Psoas muscle (tissue), 7 donors: ENCODE measurements at regions not wholly inside any gene's neighbourhood (a gene's known extent, or its start where the extent isn't known, plus 50 kb on each side); places are given as distances from the start of the nearest gene placed in this dataset.

ENCODE experiments used
- ATAC-seq, 4 donors: fragments of 200-7000 bp; cut with Tn5 transposase; one replicate each; pipeline ENCODE4 v1.9.1; 2020; ENCODE audit warnings: moderate library complexity in 3 of 4, mild to moderate bottlenecking in 2 of 4
- DNase-seq, 2 donors: peaks; one replicate each; pipeline ENCODE4 v3.0.0-alpha.2; 2020
- H3K27ac ChIP-seq: fragments of 200-600 bp; one replicate; pipeline ENCODE4 v1.8.0; 2022
- H3K27me3 ChIP-seq, 3 donors: fragments of 200-600 bp in 1 of 3; one replicate each; pipeline versions ENCODE4 v1.6.1 to v1.8.0; 2013 to 2022; ENCODE audit warnings: low read length in 2 of 3, mild to moderate bottlenecking in 2 of 3, moderate library complexity in 1 of 3; ENCODE audit not compliant: insufficient read depth in 3 of 3
- H3K36me3 ChIP-seq, 2 donors: fragments of 200-600 bp in 1 of 2; one replicate each; pipeline versions ENCODE4 v1.6.1 to v1.8.0; 2013 to 2022; ENCODE audit warnings: low read depth in 1 of 2, mild to moderate bottlenecking in 1 of 2, moderate library complexity in 1 of 2; ENCODE audit not compliant: insufficient read depth in 1 of 2
- H3K4me1 ChIP-seq: fragments of 200-600 bp; one replicate; pipeline ENCODE4 v1.8.0; 2022
- H3K4me3 ChIP-seq: fragments of 200-600 bp; one replicate; pipeline ENCODE4 v1.8.0; 2022; ENCODE audit warnings: mild to moderate bottlenecking
- H3K9me3 ChIP-seq: fragments of 200-600 bp; one replicate; pipeline ENCODE4 v1.8.0; 2022
- whole genome bisulfite sequencing, 3 donors: extraction: QIAGEN DNeasy Blood & Tissue Kit; methylation state at CpG; one replicate each; pipeline versions ENCODE4 v1.1.6 to v1.1.7; 2013; 5-methylcytosine and 5-hydroxymethylcytosine counted together
- intact Hi-C, 2 donors: fragments of 100-400 bp; cut with DNase I; formaldehyde crosslinking; loops; one replicate each; pipeline versions ENCODE4 v1.11.0 to v1.14.2; 2022
- TF ChIP-seq, protein P1 (sequence below): fragments of 200-600 bp; IDR thresholded peaks from one replicate; pipeline ENCODE4 v1.8.0; 2022; ENCODE audit warnings: antibody characterized with exemption
- donor health status: healthy with polysubstance abuse.
- donor health status: DM: no; HTN: no; CAD: no; lungs with moderate emphysema.
- donor health status: Bipolar disorder and iron deficiency.
- donor health status: healthy.
- donor health status: DM: yes; HTN: yes; CAD: no.
- donor health status: DM: no; HTN: no; CAD: no.
- donor health status: DM: yes; HTN: yes; CAD: no.

- no peak for ATAC-seq
- no peak for DNase-seq
- H3K36me3 ChIP-seq, result no peaks in the 10 kb centered on the region
- 59 to 74% (median 60%) methylated on average over 2 of the region's 2 CpGs for WGBS, 3 donors
- no peaks in the 10 kb centered on the region for H3K9me3 ChIP-seq
- TF ChIP-seq, protein P1, sequence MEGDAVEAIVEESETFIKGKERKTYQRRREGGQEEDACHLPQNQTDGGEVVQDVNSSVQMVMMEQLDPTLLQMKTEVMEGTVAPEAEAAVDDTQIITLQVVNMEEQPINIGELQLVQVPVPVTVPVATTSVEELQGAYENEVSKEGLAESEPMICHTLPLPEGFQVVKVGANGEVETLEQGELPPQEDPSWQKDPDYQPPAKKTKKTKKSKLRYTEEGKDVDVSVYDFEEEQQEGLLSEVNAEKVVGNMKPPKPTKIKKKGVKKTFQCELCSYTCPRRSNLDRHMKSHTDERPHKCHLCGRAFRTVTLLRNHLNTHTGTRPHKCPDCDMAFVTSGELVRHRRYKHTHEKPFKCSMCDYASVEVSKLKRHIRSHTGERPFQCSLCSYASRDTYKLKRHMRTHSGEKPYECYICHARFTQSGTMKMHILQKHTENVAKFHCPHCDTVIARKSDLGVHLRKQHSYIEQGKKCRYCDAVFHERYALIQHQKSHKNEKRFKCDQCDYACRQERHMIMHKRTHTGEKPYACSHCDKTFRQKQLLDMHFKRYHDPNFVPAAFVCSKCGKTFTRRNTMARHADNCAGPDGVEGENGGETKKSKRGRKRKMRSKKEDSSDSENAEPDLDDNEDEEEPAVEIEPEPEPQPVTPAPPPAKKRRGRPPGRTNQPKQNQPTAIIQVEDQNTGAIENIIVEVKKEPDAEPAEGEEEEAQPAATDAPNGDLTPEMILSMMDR, result no peak
- no peaks in the 10 kb centered on the region for H3K27me3 ChIP-seq
- H3K4me1 ChIP-seq, result no peaks in the 10 kb centered on the region
- no peak overlapping the region for H3K4me3 ChIP-seq
- intact Hi-C loops, result no loop called here
- H3K27ac ChIP-seq, result no peak overlapping the region
Measured at GRCh38 chr7:41892356-41893100, 189.6 kb upstream of the INHBA start.

- H3K36me3 ChIP-seq, result no peaks in the 10 kb centered on the region
- DNase-seq, result no peak
- WGBS, 3 donors, result 61 to 79% (median 72%) methylated on average over 8 of the region's 8 CpGs
- intact Hi-C loops, result no loop called here
- H3K4me3 ChIP-seq, result no peak overlapping the region
- no peak overlapping the region for H3K27ac ChIP-seq
- H3K9me3 ChIP-seq, result no peaks in the 10 kb centered on the region
- TF ChIP-seq, protein P1, result no peak
- no peak for ATAC-seq
- no peaks in the 10 kb centered on the region for H3K4me1 ChIP-seq
- H3K27me3 ChIP-seq, result no peaks in the 10 kb centered on the region
Measured at GRCh38 chr7:41891950-41892349, 189.1 kb upstream of the INHBA start.

DNA sequence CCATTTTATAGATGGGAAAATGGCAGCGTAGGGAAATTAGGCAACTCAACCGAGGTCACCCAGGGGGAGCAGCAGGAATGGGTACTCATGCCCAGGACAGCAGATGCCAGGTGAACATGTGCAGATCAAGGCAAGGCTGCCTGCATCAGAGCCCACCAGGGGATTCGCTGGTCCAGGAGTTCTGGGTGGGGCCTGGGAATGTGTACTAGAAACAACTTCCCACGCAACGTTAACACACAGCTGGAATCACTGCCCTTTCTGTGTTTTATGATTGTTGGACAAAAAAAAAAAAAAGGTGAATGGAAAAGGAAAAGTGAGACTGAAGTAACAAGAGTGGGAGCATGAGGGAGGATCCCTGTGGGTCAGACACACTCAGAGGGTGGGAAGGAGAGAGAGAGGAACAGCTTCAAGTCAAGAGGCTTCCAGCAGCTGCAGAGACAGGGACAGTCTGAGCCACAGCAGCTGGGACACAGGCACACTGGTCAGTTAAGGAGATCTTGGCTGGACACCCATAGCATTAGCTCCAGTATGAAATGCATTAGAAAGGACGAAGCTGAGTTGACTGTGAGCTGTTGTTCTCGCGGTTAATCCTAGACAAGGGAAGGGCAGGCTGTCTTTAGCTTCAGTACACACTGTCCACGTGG, 187.9 kb upstream of the INHBA start:
- Histone ChIP-seq H3K4me3 (no peak overlapping the region), H3K27ac (no peak overlapping the region), H3K27me3 (peaks cover 0 to 2% (median 0%) of the 10 kb centered on the region in 3 donors), H3K4me1 (no peaks in the 10 kb centered on the region), H3K36me3 (no peaks in the 10 kb centered on the region), H3K9me3 (no peaks in the 10 kb centered on the region)
- DNase-seq (no peak), ATAC-seq (peak in 2 of 4 donors; percentile 36 to 44)
- intact Hi-C loops, result no loop called here
- 32 to 54% (median 35%) methylated on average over 9 of the region's 9 CpGs for WGBS, 3 donors
- TF ChIP-seq, protein P1, result no peak

DNA sequence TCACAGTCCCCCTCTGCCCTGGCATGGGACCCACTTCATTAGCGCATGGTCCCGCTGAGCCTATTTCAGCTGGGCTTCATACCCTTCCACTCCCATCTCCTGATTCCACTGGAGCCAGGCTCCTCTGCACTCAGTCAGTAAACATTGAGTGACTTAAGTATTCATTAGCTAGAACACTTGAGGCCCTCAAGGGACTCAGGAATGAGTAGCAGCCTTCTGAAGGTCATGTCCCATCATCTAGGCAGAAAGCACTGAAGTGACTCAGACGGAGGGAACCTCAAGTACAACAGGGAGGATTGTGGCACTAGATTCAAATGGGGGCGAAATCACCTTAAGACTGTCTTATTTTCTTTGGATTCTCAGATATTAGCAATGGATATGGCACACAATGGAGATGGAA, 186.6 kb upstream of the INHBA start:
- DNase-seq, result no peak
- Histone ChIP-seq H3K9me3 (no peaks in the 10 kb centered on the region), H3K4me1 (no peaks in the 10 kb centered on the region), H3K36me3 (no peaks in the 10 kb centered on the region), H3K27ac (no peak overlapping the region), H3K27me3 (peaks cover 0 to 2% (median 0%) of the 10 kb centered on the region in 3 donors), H3K4me3 (no peak overlapping the region)
- WGBS, 3 donors, result 94 to 98% (median 95%) methylated on average over 4 of the region's 4 CpGs
- no peak for ATAC-seq
- TF ChIP-seq, protein P1, result no peak
- intact Hi-C loops, result no loop called here
